ENCODE measurements at regions not wholly inside any gene's neighbourhood (a gene's known extent, or its start where the extent isn't known, plus 50 kb on each side); places are given as distances from the start of the nearest gene placed in this dataset.
A peak's percentile ranks its signal among the peaks of the same experiment; 100 is the strongest.

- no peak for DNase-seq
These were observed 51.0 kb upstream of the L3MBTL3 start for GRCh38 chr6:129967427-129967826.

- DNase-seq, result no peak
These were observed 52.3 kb upstream of the L3MBTL3 start for GRCh38 chr6:129966125-129966524.

GRCh38 chr6:129965096-129965495 lies 53.3 kb upstream of the L3MBTL3 start:
- DNase-seq, result no peak

- DNase-seq, result no peak
These were observed 58.9 kb upstream of the L3MBTL3 start for GRCh38 chr6:129959358-129959930.

- DNase-seq, result no peak
These were observed 60.2 kb upstream of the L3MBTL3 start for GRCh38 chr6:129957941-129958898.

- no peak for DNase-seq
These were observed 62.8 kb upstream of the L3MBTL3 start for GRCh38 chr6:129955584-129955983.

- DNase-seq, result no peak
These were observed 63.5 kb upstream of the L3MBTL3 start for GRCh38 chr6:129954749-129955431.

- DNase-seq, result no peak
These were observed 70.6 kb upstream of the L3MBTL3 start for GRCh38 chr6:129947797-129948196.

GRCh38 chr6:129946439-129947140 lies 71.8 kb upstream of the L3MBTL3 start:
- DNase-seq, result no peak

GRCh38 chr6:129943637-129944271 lies 74.6 kb upstream of the L3MBTL3 start:
- no peak for DNase-seq

GRCh38 chr6:129940454-129941195 lies 77.8 kb upstream of the L3MBTL3 start:
- DNase-seq, result no peak

- DNase-seq, result no peak
These were observed 77.3 kb upstream of the TMEM244 start for GRCh38 chr6:129938249-129939020.

GRCh38 chr6:129936329-129937165 lies 75.4 kb upstream of the TMEM244 start:
- peak; percentile 38 for DNase-seq

GRCh38 chr6:129932321-129932720 lies 71.2 kb upstream of the TMEM244 start:
- no peak for DNase-seq

- DNase-seq, result no peak
These were observed 68.3 kb upstream of the TMEM244 start for GRCh38 chr6:129929433-129929832.

GRCh38 chr6:129923530-129924250 lies 62.6 kb upstream of the TMEM244 start:
- no peak for DNase-seq

- DNase-seq, result no peak
These were observed 60.2 kb upstream of the TMEM244 start for GRCh38 chr6:129921169-129921817.

GRCh38 chr6:129920103-129920798 lies 59.1 kb upstream of the TMEM244 start:
- no peak for DNase-seq

Measured in effector CD4-positive, alpha-beta T cell (primary cell).